GM12878 (cell line): ENCODE measurements at regions not wholly inside any gene's neighbourhood (a gene's known extent, or its start where the extent isn't known, plus 50 kb on each side); places are given as distances from the start of the nearest gene placed in this dataset.

Source experiments
- ATAC-seq: fragments of 200-7000 bp; cut with Tn5 transposase; 3 replicates; pipeline ENCODE4 v1.9.1; 2020; ENCODE audit warnings: mild to moderate bottlenecking, moderate library complexity
- BruUV-seq: library from RNA; stranded (reverse); fragments of 400-500 nt; replicated peaks from 2 replicates; lab custom pipeline; 2021; lab: Mats Ljungman, UMichigan
- CTCF ChIA-PET: fragments of 300-600 bp; sonication (Branson Sonifier 250); formaldehyde crosslinking; extraction: SDS; loops from one replicate; lab custom pipeline; 2021; ENCODE audit warnings: inconsistent platforms; lab: Yijun Ruan, JAX
- POLR2A ChIA-PET: fragments of 350-600 bp; formaldehyde crosslinking; extraction: SDS; loops from one replicate; lab custom pipeline; 2021; ENCODE audit warnings: inconsistent platforms; lab: Charles Lee
- RAD21 ChIA-PET: fragments of 300-600 bp; sonication (Branson Sonifier 250); formaldehyde crosslinking; loops from one replicate; lab custom pipeline; 2023; ENCODE audit warnings: antibody characterized with exemption; ENCODE audit not compliant: unreplicated experiment; lab: Charles Lee
- SMC1A ChIA-PET: fragments of 300-600 bp; sonication (Branson Sonifier 250); formaldehyde crosslinking; loops from one replicate; lab custom pipeline; 2023; ENCODE audit not compliant: unreplicated experiment, uncharacterized antibody; lab: Charles Lee
- DNase-seq: peaks from one replicate; pipeline ENCODE4 v3.0.0-alpha.2; 2011; ENCODE audit warnings: low read depth, low spot score
- FAIRE-seq: peaks from 3 replicates; lab custom pipeline; 2011; peaks lifted over from hg19 to GRCh38; lab: Jason Lieb, UNC
- H2AFZ ChIP-seq: 2 replicates; pipeline ENCODE4 v1.6.0; 2011; ENCODE audit warnings: low read depth, low read length, control low read depth; ENCODE audit not compliant: control insufficient read depth
- H3K27ac ChIP-seq: 2 replicates; pipeline ENCODE4 v1.5.1; 2011; ENCODE audit warnings: control low read depth; ENCODE audit not compliant: control insufficient read depth, insufficient read depth
- H3K27me3 ChIP-seq, 2 experiments: replicated peaks in 1 of 2; 2 replicates each; pipeline versions ENCODE4 v1.6.0 to v1.6.1; 2011; ENCODE audit warnings: low read length in 1 of 2; ENCODE audit not compliant: control insufficient read depth in 2 of 2, insufficient read depth in 2 of 2
- H3K36me3 ChIP-seq, 2 experiments: 2 replicates each; pipeline ENCODE4 v1.5.1; 2011; ENCODE audit warnings: low read length in 1 of 2; ENCODE audit not compliant: control insufficient read depth in 2 of 2, insufficient read depth in 2 of 2
- H3K4me1 ChIP-seq: 2 replicates; pipeline ENCODE4 v1.6.1; 2011; ENCODE audit warnings: mild to moderate bottlenecking, low read length, moderate library complexity, mixed read lengths; ENCODE audit not compliant: control insufficient read depth, insufficient read depth
- H3K4me2 ChIP-seq: 2 replicates; pipeline ENCODE4 v1.6.0; 2011; ENCODE audit warnings: control low read depth; ENCODE audit not compliant: control insufficient read depth, insufficient read depth
- H3K4me3 ChIP-seq: fragments of 200-600 bp; sonication (generic); 2 replicates; pipeline ENCODE4 v1.5.1; 2016
- H3K79me2 ChIP-seq: 2 replicates; pipeline ENCODE4 v1.6.0; 2011; ENCODE audit warnings: low read length; ENCODE audit not compliant: control insufficient read depth, insufficient read depth
- H3K9ac ChIP-seq: 2 replicates; pipeline ENCODE4 v1.8.0; 2011; ENCODE audit warnings: low read length, control low read depth, mixed read lengths; ENCODE audit not compliant: control insufficient read depth, insufficient read depth
- H3K9me3 ChIP-seq: replicated peaks from 3 replicates; pipeline ENCODE4 v1.5.1; 2011; ENCODE audit warnings: mild to moderate bottlenecking, low read length; ENCODE audit not compliant: control insufficient read depth, insufficient read depth
- H4K20me1 ChIP-seq: 2 replicates; pipeline ENCODE4 v1.6.0; 2011; ENCODE audit not compliant: control insufficient read depth, insufficient read depth
- DPF2 ChIP-seq: fragments of 450-650 bp; IDR thresholded peaks from 2 replicates; pipeline ENCODE4 v1.6.1; 2017; ENCODE audit warnings: mild to moderate bottlenecking
- E2F8 ChIP-seq: fragments of 450-650 bp; IDR thresholded peaks from 2 replicates; pipeline ENCODE4 v1.6.1; 2018; ENCODE audit warnings: mild to moderate bottlenecking, low read depth, moderate library complexity; ENCODE audit not compliant: partially characterized antibody
- E4F1 ChIP-seq: fragments of 450-650 bp; IDR thresholded peaks from 2 replicates; pipeline ENCODE4 v1.6.1; 2018; ENCODE audit warnings: borderline replicate concordance, mild to moderate bottlenecking; ENCODE audit not compliant: partially characterized antibody
- ELK1 ChIP-seq: IDR thresholded peaks from 2 replicates; pipeline ENCODE4 v1.6.1; 2012; ENCODE audit warnings: low read depth, low read length, improper control_type of control experiment
- MEF2B ChIP-seq: fragments of 450-650 bp; IDR thresholded peaks from 2 replicates; pipeline ENCODE4 v1.6.1; 2018; ENCODE audit warnings: mild to moderate bottlenecking, moderate library complexity; ENCODE audit not compliant: partially characterized antibody, poor library complexity, severe bottlenecking
- MTA2 ChIP-seq: fragments of 450-650 bp; IDR thresholded peaks from 2 replicates; pipeline ENCODE4 v1.6.1; 2016; ENCODE audit warnings: low read depth, mild to moderate bottlenecking, moderate library complexity
- RB1 ChIP-seq: fragments of 450-650 bp; formaldehyde crosslinking; IDR thresholded peaks from 2 replicates; pipeline ENCODE4 v1.6.1; 2017; ENCODE audit warnings: mild to moderate bottlenecking, borderline replicate concordance
- RUNX3 ChIP-seq: IDR thresholded peaks from 2 replicates; pipeline ENCODE4 v1.6.1; 2012; ENCODE audit warnings: low read length, inconsistent platforms
- SMAD1 ChIP-seq: fragments of 450-650 bp; IDR thresholded peaks from 2 replicates; pipeline ENCODE4 v1.6.1; 2018; ENCODE audit warnings: mild to moderate bottlenecking, low read depth; ENCODE audit not compliant: partially characterized antibody
- SP1 ChIP-seq: IDR thresholded peaks from one replicate; pipeline ENCODE4 v1.6.1; 2011; ENCODE audit warnings: low read depth, low read length
- TAF1 ChIP-seq: IDR thresholded peaks from 2 replicates; pipeline ENCODE4 v1.6.1; 2011; ENCODE audit warnings: mild to moderate bottlenecking, low read depth, low read length, borderline replicate concordance
- ZBED1 ChIP-seq: IDR thresholded peaks from 2 replicates; pipeline ENCODE4 v1.6.1; 2016; ENCODE audit warnings: borderline replicate concordance
- ZNF274 ChIP-seq: IDR thresholded peaks from one replicate; pipeline ENCODE4 v1.8.0; 2011; ENCODE audit not compliant: insufficient read length, insufficient read depth
- WGBS: methylation state at CpG from one replicate; pipeline ENCODE4 v1.1.6; 2016; ENCODE audit warnings: low lambda C conversion rate; ENCODE audit not compliant: insufficient replicate concordance, insufficient coverage; ENCODE audit errors: missing lambda C conversion rate; 5-methylcytosine and 5-hydroxymethylcytosine counted together
- in situ Hi-C: fragments of 300-500 bp; cut with MboI; formaldehyde crosslinking; loops from 9 replicates; pipeline ENCODE4 v1.14.3; 2018; ENCODE audit warnings: mixed read lengths
- intact Hi-C: fragments of 100-400 bp; cut with micrococcal nuclease; formaldehyde crosslinking; loops from one replicate; pipeline ENCODE4 v1.14.2; 2022; ENCODE audit not compliant: unreplicated experiment
- TF ChIP-seq, protein P1 (sequence below), 3 experiments: IDR thresholded peaks in 2 of 3; conservative IDR thresholded peaks in 1 of 3; 2 replicates each; pipeline ENCODE4 v1.5.1; 2011; ENCODE audit warnings: low read depth in 3 of 3, low read length in 3 of 3, mild to moderate bottlenecking in 3 of 3, control low read depth in 2 of 3, moderate library complexity in 2 of 3, inconsistent platforms in 1 of 3, mixed read lengths in 1 of 3; ENCODE audit not compliant: control insufficient read depth in 2 of 3, insufficient read depth in 1 of 3; ENCODE audit errors: extremely low read depth in 1 of 3

GRCh38 chr20:50298554-50299324 lies 108.1 kb downstream of the CEBPB start:
- Histone ChIP-seq H3K4me2 (no peak overlapping the region), H3K4me3 (no peak overlapping the region), H3K9me3 (no peaks in the 10 kb centered on the region), H2AFZ (no peak overlapping the region), H3K27ac (no peak overlapping the region), H3K27me3 (no peaks in the 10 kb centered on the region), H4K20me1 (no peaks in the 10 kb centered on the region), H3K4me1 (peaks cover 3% of the 10 kb centered on the region), H3K79me2 (no peaks in the 10 kb centered on the region), H3K9ac (no peak overlapping the region), H3K36me3 (no peaks in the 10 kb centered on the region)
- ChIA-PET RAD21 (no interaction called here), POLR2A (no interaction called here), SMC1A (no interaction called here), CTCF (no interaction called here)
- FAIRE-seq: no peak
- 53% methylated on average over 20 of the region's 20 CpGs for WGBS
- BruUV-seq: no TSS peak
- ATAC-seq: no peak
- intact Hi-C loops: no loop called here
- in situ Hi-C loops: no loop called here
- no peak for DNase-seq
- TF ChIP-seq E2F8: no peak
- TF ChIP-seq SP1: no peak
- TF ChIP-seq, protein P1, sequence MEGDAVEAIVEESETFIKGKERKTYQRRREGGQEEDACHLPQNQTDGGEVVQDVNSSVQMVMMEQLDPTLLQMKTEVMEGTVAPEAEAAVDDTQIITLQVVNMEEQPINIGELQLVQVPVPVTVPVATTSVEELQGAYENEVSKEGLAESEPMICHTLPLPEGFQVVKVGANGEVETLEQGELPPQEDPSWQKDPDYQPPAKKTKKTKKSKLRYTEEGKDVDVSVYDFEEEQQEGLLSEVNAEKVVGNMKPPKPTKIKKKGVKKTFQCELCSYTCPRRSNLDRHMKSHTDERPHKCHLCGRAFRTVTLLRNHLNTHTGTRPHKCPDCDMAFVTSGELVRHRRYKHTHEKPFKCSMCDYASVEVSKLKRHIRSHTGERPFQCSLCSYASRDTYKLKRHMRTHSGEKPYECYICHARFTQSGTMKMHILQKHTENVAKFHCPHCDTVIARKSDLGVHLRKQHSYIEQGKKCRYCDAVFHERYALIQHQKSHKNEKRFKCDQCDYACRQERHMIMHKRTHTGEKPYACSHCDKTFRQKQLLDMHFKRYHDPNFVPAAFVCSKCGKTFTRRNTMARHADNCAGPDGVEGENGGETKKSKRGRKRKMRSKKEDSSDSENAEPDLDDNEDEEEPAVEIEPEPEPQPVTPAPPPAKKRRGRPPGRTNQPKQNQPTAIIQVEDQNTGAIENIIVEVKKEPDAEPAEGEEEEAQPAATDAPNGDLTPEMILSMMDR (IDR thresholded peaks at IDR 0.05 in 2 of 3, conservative IDR thresholded peaks at IDR 0.05 in 1 of 3; ENCODE audit: control insufficient read depth in 2 of 3, extremely low read depth in 1 of 3, insufficient read depth in 1 of 3, low read depth in 3 of 3, low read length in 3 of 3): no peak
- TF ChIP-seq E4F1: no peak
- TF ChIP-seq ELK1: no peak
- no peak for TF ChIP-seq RUNX3
- TF ChIP-seq ZNF274: no peak
- no peak for TF ChIP-seq MTA2
- no peak for TF ChIP-seq MEF2B
- TF ChIP-seq RB1: no peak
- no peak for TF ChIP-seq ZBED1
- no peak for TF ChIP-seq DPF2
- TF ChIP-seq TAF1: no peak
- TF ChIP-seq SMAD1: no peak
